ENCODE measurements at regions not wholly inside any gene's neighbourhood (a gene's known extent, or its start where the extent isn't known, plus 50 kb on each side); places are given as distances from the start of the nearest gene placed in this dataset.

- TF ChIP-seq CTCF (IDR thresholded peaks at IDR 0.05), result no peak
- no peak for TF ChIP-seq POLR2A (IDR thresholded peaks at IDR 0.05)
Observed at GRCh38 chr2:15884790-15885189, 55.6 kb upstream of the MYCN start.

Measured in body of pancreas (tissue), 4 donors.